ENCODE measurements at regions not wholly inside any gene's neighbourhood (a gene's known extent, or its start where the extent isn't known, plus 50 kb on each side); places are given as distances from the start of the nearest gene placed in this dataset.

DNA sequence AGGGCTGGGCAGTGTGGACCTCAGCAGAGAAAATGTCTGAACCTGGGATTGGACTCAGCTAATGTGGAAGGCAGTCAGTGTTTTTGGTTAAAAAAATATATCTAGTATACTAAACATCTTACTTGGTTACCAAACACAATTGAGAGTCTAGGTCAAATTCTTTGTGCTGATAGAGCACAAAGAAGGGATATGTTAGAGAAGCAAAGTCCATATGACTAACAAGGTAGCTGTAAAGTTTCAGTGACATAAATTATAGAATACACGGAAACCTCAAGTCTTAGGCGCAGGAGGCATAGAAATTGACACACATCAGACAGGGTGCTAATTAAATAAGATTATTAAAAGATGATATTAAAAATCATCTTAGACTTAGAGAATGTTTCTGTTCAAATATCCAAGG is 718.3 kb downstream of the TLR4 start:
- TF ChIP-seq, protein P1, sequence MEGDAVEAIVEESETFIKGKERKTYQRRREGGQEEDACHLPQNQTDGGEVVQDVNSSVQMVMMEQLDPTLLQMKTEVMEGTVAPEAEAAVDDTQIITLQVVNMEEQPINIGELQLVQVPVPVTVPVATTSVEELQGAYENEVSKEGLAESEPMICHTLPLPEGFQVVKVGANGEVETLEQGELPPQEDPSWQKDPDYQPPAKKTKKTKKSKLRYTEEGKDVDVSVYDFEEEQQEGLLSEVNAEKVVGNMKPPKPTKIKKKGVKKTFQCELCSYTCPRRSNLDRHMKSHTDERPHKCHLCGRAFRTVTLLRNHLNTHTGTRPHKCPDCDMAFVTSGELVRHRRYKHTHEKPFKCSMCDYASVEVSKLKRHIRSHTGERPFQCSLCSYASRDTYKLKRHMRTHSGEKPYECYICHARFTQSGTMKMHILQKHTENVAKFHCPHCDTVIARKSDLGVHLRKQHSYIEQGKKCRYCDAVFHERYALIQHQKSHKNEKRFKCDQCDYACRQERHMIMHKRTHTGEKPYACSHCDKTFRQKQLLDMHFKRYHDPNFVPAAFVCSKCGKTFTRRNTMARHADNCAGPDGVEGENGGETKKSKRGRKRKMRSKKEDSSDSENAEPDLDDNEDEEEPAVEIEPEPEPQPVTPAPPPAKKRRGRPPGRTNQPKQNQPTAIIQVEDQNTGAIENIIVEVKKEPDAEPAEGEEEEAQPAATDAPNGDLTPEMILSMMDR (IDR thresholded peaks at IDR 0.05; ENCODE audit: low read depth, low read length, missing control alignments) = no peak
- Histone ChIP-seq H3K4me3 (ENCODE audit: low read depth, low read length) (no peak overlapping the region), H3K27me3 (replicated peaks) (no peaks in the 10 kb centered on the region), H3K27ac (no peak overlapping the region), H3K36me3 (replicated peaks) (no peaks in the 10 kb centered on the region)
- no peak for DNase-seq
- in situ Hi-C loops (cut with HindIII; ENCODE audit: low pct_ligation_motif_present, low sequenced_read_pairs) = no loop called here

DNA sequence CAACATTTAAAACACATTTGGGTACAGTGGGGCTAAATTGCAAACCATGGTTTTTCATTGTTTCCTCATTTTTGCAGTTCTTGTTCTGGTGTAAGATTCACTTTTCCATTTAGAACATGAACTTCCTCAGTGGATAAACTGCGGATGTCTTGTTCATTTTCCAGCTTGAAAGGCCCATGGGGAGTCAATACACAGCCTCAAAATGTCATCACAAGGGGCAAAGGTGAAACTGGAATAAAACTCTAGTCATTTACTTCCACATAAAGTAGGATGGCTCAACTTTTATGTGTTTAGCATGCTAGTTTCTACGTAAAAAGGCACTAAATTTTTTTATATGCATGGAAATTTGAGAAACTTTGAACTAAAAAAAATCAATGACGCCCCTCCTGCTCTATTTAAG is 718.8 kb downstream of the TLR4 start:
- DNase-seq = no peak
- no peak overlapping the region for H3K27ac ChIP-seq
- in situ Hi-C loops (cut with HindIII; ENCODE audit: low pct_ligation_motif_present, low sequenced_read_pairs) = no loop called here
- H3K4me3 ChIP-seq (ENCODE audit: low read depth, low read length) = no peak overlapping the region
- no peaks in the 10 kb centered on the region for H3K36me3 ChIP-seq (replicated peaks)
- TF ChIP-seq, protein P1 (IDR thresholded peaks at IDR 0.05; ENCODE audit: low read depth, low read length, missing control alignments) = no peak
- no peaks in the 10 kb centered on the region for H3K27me3 ChIP-seq (replicated peaks)

DNA sequence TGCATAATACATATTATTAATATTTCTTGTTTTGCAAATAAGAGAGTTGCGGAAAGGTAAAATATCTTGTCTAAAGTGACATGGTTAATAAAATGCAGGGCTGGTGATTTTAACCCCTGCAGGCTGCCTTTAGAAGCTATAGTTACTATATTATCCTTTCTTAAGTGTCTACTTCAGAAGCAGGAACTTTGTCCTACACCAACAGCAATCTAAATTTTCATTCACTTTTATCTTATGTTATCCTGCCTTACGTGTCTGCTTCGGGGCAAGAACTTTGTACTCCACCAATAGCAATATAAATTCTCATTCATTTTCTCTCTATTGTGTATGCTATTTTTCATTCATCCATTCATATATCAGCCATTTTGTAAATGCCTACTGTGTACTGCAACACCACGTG is 719.5 kb downstream of the TLR4 start:
- no peaks in the 10 kb centered on the region for H3K36me3 ChIP-seq (replicated peaks)
- H3K27me3 ChIP-seq (replicated peaks) = no peaks in the 10 kb centered on the region
- H3K27ac ChIP-seq = no peak overlapping the region
- TF ChIP-seq, protein P1 (IDR thresholded peaks at IDR 0.05; ENCODE audit: low read depth, low read length, missing control alignments) = no peak
- DNase-seq = no peak
- no peak overlapping the region for H3K4me3 ChIP-seq (ENCODE audit: low read depth, low read length)
- in situ Hi-C loops (cut with HindIII; ENCODE audit: low pct_ligation_motif_present, low sequenced_read_pairs) = no loop called here

DNA sequence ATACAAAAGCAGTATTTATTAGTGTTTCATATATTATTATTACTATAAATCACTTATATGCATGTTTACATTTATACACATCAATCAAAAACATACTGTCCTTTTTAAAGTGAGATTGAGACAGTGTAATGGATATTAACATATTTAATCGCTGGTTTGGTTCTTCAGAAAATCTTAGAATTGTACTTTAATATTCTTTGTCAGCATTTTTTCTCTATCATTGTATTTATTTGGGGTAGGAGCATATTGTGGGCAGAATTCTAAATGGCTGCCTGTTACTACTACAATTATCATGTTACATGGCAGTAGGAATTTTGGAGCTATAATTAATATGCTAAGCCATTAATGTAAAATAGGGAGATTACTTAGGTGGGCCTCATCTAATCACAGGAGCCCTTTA is 722.6 kb downstream of the TLR4 start:
- Histone ChIP-seq H3K27me3 (replicated peaks) (no peaks in the 10 kb centered on the region), H3K36me3 (replicated peaks) (no peaks in the 10 kb centered on the region), H3K27ac (no peak overlapping the region), H3K4me3 (ENCODE audit: low read depth, low read length) (no peak overlapping the region)
- in situ Hi-C loops (cut with HindIII; ENCODE audit: low pct_ligation_motif_present, low sequenced_read_pairs) = no loop called here
- TF ChIP-seq, protein P1 (IDR thresholded peaks at IDR 0.05; ENCODE audit: low read depth, low read length, missing control alignments) = no peak
- DNase-seq = no peak

DNA sequence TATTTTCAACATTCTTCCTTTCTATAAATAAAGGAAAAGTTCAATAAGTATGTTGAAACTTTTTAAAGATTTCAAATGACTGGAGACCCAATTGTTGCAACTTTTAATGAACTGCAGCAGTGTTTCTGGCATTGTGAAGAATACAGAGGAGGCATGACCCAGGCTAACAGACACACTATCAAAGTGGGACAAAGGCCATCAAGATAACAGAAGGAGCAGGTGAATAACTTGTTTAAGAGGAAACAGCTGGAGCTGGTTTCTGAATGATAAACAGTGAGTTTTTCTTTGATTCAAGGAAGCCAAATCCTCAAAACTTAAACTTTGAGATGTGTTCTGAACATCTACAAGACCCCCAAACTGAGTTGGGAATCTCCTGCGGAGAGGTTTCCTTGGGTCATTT is 734.6 kb downstream of the TLR4 start:
- TF ChIP-seq, protein P1 (IDR thresholded peaks at IDR 0.05; ENCODE audit: low read depth, low read length, missing control alignments) = no peak
- in situ Hi-C loops (cut with HindIII; ENCODE audit: low pct_ligation_motif_present, low sequenced_read_pairs) = no loop called here
- H3K27ac ChIP-seq = no peak overlapping the region
- H3K27me3 ChIP-seq (replicated peaks) = no peaks in the 10 kb centered on the region
- H3K4me3 ChIP-seq (ENCODE audit: low read depth, low read length) = no peak overlapping the region
- no peaks in the 10 kb centered on the region for H3K36me3 ChIP-seq (replicated peaks)
- no peak for DNase-seq

DNA sequence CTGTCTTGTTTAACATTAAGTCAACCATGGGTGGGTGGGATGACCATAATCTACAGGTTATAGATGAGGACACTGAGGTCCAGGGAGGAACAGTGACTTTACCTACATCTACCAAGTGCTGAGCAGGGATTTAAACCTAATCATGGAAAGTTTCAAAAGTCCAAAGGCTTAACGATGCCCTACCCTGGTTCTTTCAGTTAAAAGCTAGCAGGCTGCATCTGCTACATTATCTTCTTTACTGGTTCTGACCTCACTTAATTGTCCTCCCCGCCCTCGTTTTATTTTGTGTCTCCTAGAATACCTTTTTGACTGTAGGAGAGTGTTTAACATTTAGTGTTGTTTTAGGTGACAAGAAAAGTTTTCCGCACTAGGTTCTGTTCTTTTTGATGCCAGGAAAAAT is 735.2 kb downstream of the TLR4 start:
- no peak overlapping the region for H3K4me3 ChIP-seq (ENCODE audit: low read depth, low read length)
- in situ Hi-C loops (cut with HindIII; ENCODE audit: low pct_ligation_motif_present, low sequenced_read_pairs) = no loop called here
- DNase-seq = no peak
- TF ChIP-seq, protein P1 (IDR thresholded peaks at IDR 0.05; ENCODE audit: low read depth, low read length, missing control alignments) = no peak
- no peaks in the 10 kb centered on the region for H3K27me3 ChIP-seq (replicated peaks)
- H3K36me3 ChIP-seq (replicated peaks) = no peaks in the 10 kb centered on the region
- H3K27ac ChIP-seq = no peak overlapping the region
